GM18858 (cell line): ENCODE measurements at regions not wholly inside any gene's neighbourhood (a gene's known extent, or its start where the extent isn't known, plus 50 kb on each side); places are given as distances from the start of the nearest gene placed in this dataset.

Experiments used
- ATAC-seq: cut with Tn5 transposase; IDR thresholded peaks from one replicate; pipeline ENCODE4 v1.9.1; 2021; ENCODE audit not compliant: unreplicated experiment

DNA sequence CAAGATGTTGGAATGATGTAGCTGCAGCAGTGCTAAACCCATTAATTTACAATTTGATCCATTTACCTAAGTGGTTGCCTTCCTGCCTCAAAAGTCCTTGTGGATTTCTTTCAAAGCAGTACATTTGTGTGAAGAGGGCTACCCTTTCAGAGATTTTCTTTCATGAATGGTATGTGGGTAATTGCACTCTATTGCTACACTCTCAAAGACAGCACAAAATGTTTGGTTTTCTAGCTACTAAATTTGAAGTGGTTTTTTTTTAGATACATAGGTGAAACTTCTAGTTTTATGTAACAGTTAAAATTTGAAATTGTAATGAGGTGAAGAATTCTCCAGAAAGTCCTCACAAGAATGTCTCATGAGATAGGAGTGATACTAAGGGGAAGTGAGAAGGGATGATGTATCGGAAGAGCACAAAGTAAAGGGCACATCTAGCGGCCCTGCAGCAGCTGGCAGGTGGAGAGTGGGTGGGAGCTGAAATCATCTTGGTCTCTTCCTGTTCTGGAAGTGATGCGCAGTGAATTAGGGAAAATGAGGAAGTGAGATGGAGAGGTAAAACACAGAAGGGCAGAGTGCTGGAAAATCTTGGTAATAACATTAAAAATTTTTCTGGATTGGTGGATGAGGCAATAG is 236.8 kb upstream of the MAN1A1 start:
- ATAC-seq, result peak; percentile 95

DNA sequence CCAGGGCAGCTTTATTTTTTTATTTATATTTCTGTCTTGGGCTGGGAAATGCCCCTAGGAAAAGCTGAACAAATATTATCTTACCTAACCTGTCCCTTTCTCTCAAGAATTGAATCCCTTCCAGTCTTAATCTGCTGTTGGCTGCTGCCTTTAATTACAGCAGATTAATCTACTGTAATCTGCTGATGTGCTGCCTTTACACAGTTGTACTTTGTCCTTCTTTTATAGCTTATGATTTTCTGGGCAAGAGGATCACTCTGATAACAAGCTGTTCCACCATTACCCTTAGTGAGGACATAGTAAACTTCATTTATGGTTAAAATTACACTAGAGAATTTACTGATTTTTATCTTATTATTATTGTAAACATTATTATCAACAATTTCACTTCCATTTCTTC is 234.5 kb upstream of the MAN1A1 start:
- ATAC-seq, result no peak

DNA sequence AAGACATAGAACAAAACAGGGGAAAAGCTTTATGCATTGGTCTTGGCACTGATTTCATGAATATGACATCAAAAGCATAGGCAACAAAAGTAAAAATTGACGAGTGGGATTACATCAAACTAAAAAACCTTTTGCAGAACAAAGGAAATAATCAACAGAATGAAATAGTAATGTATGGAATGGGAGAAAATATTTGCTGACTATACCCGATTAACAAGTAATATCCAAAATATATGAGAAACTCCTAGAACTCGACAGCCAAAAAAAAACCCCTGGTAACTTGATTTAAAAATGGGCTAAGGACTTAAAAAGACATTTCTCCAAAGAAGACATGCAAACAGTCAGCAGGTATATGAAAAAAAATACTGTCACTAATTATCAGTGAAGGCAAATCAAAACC is 231.7 kb upstream of the MAN1A1 start:
- ATAC-seq, result no peak

DNA sequence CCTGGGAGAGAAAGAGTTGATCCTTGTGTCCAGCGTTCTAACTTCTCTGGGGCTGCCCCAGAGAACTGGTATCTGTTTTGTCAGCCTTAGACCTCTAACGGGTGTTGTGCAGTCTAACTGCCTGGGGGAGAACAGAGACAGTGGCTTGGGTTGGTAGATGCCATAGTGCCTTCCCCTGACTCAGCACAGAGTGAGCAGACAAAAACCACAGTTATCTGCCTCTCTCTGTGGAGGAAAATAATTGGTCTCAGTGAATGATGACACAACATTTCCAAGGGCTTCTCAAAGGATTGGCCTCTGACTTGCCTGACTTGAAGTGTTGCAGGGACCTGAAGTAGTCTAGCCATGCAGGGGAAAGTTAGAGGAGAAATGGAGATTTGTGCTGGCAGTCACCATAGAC is 226.2 kb upstream of the MAN1A1 start:
- no peak for ATAC-seq

DNA sequence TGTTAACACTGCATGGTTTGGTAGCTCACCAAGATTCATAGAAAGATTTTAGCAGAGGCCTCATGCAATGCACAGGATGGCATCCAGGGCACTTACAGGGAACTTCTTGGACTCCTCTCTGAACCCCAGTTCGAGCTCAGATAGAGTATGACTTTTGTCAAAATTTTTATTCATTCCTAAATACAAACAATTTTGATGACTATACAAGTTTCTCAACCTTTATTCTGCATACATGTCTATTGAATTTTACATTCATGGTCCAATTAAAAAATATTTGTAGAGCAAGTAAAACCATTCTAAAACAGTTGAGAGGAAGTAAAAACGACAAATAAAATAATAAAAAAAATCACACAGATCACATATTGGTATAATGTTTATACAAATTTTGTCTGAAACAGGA is 219.0 kb upstream of the MAN1A1 start:
- ATAC-seq, result no peak

DNA sequence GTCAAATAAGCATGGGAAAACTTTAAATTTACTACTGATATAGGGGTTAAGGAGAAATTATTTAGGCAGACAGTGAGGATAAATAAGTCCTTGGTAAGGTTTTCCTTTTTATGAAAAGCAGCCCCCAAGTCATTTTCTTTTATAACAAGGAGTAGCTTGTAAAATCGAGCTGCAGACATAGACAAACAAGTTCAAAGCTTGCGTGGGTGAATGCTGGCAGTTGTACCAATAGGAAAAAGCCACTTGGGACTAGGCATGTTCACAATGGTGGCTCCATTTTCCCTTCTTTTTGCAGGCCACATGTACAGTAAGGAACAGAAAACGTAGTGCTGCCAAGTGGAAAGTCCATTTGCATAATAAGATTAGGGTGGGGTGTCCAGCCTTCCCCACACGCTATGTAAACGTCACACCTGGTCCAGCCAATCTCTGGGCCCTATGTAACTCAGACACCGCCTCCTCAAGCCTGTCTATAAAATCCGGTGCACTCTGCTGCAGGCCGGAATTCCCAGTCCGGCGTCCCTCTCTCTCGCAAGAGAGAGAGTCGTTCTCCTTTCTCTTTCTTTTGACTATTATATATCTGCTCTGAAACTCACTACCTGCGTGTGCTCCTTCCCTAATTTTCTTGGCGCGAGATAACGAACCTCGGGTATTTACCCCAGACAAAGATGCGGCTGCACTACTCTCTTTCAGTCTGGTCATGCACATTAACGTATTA is 217.1 kb upstream of the MAN1A1 start:
- ATAC-seq, result no peak

DNA sequence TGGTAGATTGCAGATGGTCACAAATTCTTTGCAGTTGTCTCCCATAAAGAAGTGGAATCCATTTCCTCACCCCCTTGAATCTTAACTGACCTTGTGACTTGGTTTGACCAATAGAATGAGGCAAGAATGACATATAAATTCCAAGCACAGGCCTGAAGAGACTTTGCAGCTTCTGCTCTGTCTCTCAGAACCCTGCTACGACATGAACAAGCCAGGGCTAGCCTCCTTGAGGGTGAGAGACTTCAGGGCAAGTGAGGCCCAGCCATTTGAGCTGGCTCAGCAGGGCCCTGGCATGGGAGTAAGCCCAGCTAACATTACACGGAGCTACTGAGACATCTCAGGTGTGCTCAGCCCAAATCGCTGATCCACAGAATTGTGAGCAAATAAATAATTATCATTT is 216.3 kb upstream of the MAN1A1 start:
- ATAC-seq, result no peak

DNA sequence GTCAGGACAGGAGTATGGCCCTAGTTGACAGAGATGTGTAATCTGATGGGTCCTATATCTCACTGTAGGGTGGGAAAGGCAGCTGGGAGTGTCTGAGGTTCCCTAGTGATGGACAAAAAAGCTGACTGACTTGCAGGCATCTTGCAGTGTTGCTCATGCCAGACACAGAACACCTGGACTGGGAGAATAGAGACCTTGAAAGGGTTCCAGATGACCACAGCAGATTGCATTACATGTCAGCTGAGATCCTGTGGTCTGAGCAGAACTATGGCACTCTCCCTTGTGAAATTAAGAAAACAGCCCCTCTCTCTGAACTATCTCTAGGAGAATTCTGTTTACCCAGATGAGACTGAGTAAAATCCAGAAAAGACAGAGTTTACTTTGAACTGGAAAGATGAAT is 212.6 kb upstream of the MAN1A1 start:
- ATAC-seq, result no peak

DNA sequence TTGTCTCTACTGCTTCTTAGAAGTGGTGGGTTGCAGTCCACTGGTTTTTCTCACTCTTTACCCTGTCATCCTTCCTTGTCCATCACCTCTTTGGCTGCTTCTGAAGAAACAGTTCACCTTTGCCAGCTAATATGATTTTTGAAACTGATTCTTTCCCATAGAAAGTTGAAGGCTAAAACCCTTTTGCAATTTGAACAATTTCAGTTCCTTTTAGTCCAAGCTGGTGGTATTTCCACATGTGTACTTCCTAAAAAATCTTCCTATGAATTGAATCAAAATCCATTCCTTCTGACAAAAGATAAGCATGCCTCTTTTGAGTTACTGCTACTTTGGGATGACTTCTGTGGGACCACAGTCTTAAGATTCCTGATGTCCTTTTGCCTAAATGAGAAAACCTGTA is 210.0 kb upstream of the MAN1A1 start:
- no peak for ATAC-seq

DNA sequence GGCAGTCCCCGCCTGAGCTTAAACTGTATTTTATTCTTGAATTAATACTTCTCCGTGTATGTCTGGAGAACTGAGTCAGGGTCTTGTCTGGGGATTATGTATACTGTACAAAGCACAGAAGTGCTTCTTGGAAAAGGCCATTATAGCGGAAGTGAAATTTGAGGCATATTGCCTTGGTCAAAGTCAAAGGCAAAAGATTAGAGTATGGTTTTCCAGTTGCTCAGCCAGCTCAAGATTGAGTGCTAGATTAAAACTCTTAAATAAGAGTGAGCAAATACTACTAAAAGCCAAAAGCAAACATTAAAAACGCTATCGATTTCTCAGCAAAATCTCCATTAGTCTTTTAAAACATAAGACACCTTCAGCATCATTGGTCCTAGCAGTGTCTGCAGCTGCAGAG is 207.7 kb upstream of the MAN1A1 start:
- ATAC-seq, result no peak

DNA sequence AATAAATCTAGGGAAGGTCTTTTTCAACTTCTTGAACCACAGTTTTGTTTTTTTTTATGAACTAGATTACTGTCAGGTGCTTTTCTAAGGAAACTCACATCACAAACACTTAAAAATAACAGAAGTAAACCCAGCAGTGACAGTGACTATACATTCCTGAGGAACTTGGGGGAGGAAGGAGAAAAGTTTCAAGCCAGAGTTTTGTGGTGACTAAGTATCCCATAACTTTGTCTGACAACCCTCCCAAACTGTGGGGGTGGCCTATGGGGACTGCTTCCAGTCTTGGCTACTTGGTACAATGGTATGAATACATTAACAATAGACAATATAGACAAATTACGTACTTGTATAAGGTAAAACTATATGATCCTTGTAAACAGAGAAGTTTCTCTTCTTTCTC is 202.5 kb upstream of the MAN1A1 start:
- ATAC-seq, result no peak

DNA sequence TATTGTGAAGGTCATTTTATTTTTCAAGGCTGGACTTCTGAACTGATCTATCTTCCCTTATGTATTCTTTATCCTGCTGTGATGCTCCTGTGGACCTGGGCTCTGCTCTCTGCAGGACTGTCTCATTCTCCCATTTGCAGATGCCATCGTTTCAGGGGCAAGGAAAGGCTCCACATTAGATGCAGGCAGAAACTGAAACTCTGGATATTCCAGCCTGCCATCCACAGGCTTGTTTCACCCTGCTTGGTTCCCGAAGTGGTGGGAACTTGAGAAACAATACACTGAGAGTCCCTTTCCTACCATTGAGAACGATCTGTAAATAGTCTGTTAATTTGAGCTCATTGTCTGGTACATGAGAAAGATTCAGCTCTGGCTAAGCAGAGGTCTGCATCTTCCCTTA is 197.5 kb upstream of the MAN1A1 start:
- ATAC-seq, result no peak

DNA sequence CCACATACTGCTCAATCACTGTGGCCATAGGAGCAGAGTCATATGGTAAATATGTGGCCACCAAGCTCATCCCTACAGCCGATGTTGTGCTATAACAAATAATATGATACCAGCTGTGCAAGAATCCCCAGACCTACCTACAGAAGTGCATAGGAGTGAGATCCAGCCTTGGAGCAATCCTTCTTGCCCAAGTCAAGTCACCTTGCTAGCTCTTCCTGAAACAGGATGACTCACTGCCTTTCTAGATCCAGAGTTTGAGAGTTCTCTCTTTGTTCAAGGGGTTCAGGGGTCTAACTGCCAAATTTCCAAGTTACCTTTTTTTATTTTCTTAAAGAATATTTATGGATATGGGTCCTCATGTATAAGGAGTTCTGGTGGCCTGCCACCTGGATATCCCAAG is 195.7 kb upstream of the MAN1A1 start:
- ATAC-seq, result no peak

DNA sequence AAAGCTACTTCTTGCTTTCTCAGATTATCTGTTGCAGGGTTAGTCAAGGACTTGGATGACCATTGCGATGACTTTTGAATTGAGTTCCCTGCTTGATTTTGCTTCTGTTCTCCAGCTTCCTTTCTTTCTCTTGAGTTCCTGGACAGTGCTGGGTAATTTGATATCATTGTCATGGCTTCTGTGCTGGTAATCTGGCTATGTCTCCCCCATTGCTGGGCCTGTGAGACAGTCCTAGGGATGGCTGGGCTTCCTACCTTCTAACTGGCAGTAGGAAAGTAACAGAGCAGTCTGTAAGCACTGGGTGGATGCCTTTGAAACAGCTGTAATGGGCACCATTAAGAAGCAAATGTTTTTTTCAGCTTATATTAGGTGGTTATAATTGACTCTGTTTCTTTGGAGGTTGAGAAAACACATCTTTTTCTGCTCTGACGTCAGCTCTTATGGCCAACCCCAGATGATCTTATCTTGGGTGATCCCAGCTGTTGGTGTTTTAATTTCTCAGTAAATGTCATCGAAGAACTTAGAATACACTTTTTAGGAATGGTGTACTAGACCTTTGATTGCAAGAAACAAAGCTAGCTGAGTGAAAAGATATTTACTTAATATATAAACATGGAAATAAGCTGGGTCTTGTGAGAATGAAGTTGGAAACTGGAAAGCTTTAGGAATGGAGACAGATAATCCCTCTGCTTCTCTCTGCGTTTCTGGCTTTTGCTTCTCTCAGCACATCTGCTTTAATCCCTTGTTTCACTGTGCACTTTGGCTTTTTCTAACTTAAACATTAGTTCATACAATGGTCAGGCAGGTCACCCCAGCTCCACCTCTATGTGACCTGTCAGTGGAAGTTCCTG is 195.0 kb upstream of the MAN1A1 start:
- ATAC-seq, result no peak

DNA sequence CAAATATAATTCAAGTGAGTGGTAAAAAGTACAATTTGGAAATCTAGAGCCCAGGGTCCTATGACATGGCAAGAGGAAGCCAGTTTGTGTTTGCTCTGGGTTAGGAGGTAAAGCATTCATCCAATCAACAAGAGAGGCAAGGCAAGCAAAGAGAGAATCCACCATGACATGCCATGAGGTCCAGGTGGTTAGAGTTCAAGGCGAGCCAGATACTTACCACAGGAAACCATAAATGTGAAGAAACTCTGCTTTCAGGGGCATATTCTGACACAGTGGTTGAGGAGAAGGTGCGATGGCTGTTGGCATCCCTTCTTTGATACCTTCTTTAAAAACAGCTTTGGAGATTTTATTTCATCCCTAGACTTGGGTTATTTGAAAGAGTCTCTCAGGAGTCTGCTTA is 193.8 kb upstream of the MAN1A1 start:
- no peak for ATAC-seq

DNA sequence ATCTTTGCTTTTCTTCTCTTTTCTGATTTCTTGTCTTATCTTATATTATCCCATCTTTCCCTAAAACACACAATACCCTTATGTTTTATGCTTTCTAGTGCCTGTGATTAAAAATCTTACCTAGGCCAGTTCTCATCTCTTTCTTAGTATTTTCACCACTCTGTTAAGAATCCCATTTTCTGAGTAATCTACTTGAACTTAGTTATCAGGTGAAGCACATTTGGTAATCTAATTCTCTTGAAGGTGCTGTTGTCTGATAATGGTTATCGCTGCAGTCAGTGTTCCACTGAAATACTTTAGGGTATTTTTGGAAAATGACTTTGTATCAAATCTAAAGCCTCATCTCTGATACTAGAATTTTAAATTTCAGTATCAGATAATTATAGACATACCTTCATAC is 192.5 kb upstream of the MAN1A1 start:
- ATAC-seq, result no peak

DNA sequence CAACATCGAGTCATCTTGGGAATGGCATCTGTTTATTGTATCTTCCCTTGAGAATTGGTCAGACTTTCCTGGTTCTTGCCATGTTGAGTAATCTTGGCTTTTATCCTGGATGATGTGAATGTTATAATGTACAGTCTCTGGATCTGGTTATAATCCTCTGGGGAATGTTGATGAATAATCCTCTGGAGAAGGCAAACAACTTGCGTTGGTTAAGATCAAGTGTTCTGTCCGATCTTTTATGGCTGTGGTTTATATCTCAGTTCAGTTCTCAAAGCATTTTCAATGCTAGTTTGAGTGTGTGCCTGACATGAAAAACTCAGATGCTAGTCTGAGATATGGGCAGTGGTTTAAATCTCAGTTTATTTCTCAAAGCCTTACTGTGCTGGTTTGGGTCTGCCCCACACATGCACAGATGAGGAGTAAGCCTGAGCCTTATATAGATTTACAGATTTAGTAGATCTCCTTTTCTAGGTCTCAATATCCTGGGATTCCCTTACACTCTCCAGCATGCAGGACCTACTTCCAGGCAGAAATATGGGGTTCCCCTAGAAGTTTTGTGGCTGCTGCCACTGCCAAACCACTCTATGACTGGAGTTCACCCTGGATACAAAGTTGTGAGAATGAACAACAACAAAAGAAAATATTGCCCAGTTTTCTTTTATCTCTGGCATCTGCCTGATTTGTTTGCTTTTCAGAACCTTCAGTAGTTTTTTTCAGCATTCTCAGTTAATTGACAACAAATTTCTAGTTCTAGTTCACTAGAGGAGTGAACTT is 191.8 kb upstream of the MAN1A1 start:
- ATAC-seq, result no peak

DNA sequence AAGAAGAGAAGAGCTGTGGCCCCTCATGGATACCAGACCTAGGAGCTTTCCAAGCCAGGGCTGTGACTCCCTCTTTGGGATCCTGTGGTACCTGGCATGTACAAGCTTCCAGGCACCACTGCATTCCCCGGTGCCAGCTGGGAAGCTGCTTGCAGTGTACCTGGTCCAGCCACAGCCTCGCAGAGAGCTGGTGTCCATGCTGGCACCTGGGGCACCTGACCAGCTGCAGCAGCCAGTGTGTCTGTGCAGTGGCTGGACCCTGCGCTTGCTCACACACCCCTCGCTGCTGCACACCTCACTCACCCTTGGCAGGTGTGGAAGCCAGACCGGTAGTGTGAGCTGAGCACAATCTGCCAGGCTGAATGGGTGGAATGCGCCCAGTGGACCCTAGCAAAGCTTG is 190.9 kb upstream of the MAN1A1 start:
- ATAC-seq, result no peak

DNA sequence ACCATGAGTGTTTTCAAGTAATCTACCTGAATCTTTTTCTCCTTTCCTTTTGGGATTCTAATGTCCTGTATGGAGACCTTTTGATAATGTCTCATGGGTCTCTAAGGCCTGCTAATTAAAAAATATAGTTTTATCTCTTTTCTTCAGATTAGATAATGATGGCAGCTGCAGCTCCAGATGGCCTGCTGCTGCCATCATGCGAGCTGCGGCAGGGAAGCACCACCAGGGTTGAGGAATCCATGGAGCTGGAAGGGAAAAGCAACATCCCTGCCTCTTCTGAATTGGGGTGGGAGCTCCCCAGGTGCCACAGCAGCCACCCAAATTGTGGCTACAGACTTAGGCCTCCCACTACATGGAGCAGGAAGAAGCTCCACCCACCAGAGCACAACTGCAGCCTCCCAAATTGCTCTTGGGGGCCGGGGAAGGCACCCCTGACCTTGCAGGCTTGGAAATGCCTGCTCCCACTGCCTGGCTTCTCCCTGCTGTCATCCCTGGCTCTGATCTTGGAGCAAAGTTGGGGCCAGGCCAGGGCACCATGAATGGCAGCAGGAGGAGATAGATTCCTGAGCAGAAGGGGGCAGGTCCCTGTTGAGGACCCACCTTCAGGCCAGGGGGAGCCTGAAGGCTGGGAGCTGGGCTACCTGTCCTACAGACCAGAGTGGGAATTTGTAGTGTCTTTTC is 189.6 kb upstream of the MAN1A1 start:
- ATAC-seq, result no peak

DNA sequence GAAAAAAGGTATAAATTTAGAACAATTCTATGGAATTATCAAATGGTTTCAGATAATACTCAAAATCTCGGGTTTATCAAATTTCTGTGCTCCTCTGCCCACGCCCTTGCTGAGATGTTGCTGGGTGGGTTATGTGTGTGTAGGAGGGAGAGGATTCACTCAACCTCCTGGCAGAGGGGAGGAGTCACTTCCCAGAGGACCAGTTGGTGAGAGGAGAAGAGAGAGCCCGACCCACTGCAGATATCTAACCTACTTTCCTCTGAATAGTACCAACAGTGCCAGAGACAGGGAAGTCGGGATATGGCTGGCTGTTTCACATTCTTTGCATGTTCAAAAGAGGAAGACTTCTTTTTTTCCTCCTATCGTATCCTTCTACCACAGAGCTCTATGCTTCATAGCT is 187.1 kb upstream of the MAN1A1 start:
- ATAC-seq, result no peak

DNA sequence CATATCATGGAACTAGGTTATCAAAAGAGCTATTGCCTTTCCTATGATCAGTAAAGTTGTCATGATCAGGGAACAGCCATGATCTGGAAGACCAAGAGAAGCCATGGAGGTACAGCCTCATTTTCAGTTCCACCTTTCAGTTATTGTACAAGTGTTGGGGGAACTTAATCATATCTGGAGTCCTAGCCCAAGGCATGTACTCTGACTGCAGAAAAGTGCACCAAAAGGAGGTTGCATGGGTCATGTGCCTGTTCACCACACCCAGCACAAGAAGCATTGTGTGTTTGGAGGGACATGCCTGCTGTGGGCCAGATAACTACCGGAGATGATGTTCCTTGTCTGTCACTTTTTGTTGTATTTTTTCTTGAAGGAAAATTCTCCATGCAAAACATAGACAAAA is 185.8 kb upstream of the MAN1A1 start:
- ATAC-seq, result peak; percentile 57
